ENCODE measurements at regions not wholly inside any gene's neighbourhood (a gene's known extent, or its start where the extent isn't known, plus 50 kb on each side); places are given as distances from the start of the nearest gene placed in this dataset.

GRCh38 chr5:94082405-94082804 is 341.0 kb upstream of the POU5F2 start:
- Histone ChIP-seq H3K79me2 (ENCODE audit: control insufficient read depth, insufficient read depth, low read length) (peaks cover 2% of the 10 kb centered on the region), H3K36me3 (ENCODE audit: control insufficient read depth in 2 of 2, insufficient read depth in 2 of 2, low read length in 1 of 2) (no peaks in the 10 kb centered on the region), H3K9me3 (replicated peaks; ENCODE audit: control insufficient read depth, insufficient read depth, low read length) (no peaks in the 10 kb centered on the region; the same call in 2 of the 3 replicates), H3K4me3 (no peak overlapping the region), H2AFZ (ENCODE audit: control insufficient read depth, low read depth, low read length) (no peak overlapping the region), H3K27me3 (replicated peaks in 1 of 2; ENCODE audit: control insufficient read depth in 2 of 2, insufficient read depth in 2 of 2, low read length in 1 of 2) (no peaks in the 10 kb centered on the region), H3K4me2 (ENCODE audit: control insufficient read depth, insufficient read depth) (no peak overlapping the region), H3K27ac (ENCODE audit: control insufficient read depth, insufficient read depth) (no peak overlapping the region), H4K20me1 (ENCODE audit: control insufficient read depth, insufficient read depth) (no peaks in the 10 kb centered on the region), H3K4me1 (ENCODE audit: control insufficient read depth, insufficient read depth, low read length) (no peaks in the 10 kb centered on the region), H3K9ac (ENCODE audit: control insufficient read depth, insufficient read depth, low read length) (no peak overlapping the region)
- ChIA-PET POLR2A (interaction anchor here (0.7 kb wide), 1 partner anchor 61 kb away, joined by 3 read pairs; no protein-coding TSS in a partner anchor), RAD21 (ENCODE audit: unreplicated experiment) (no interaction called here), CTCF (no interaction called here), SMC1A (ENCODE audit: uncharacterized antibody, unreplicated experiment) (interaction anchor here (0.6 kb wide), 1 partner anchor 44 kb away, joined by 3 read pairs; no protein-coding TSS in a partner anchor)
- no peak for ATAC-seq
- TF ChIP-seq PML (IDR thresholded peaks at IDR 0.05; ENCODE audit: low read length): no peak
- TF ChIP-seq CBX5 (IDR thresholded peaks at IDR 0.05; ENCODE audit: low read depth): no peak
- no peak for TF ChIP-seq CBFB (IDR thresholded peaks at IDR 0.05; ENCODE audit: low read depth)
- TF ChIP-seq SIN3A (IDR thresholded peaks at IDR 0.05; ENCODE audit: low read depth, low read length): no peak
- TF ChIP-seq RUNX3 (IDR thresholded peaks at IDR 0.05; ENCODE audit: low read length): no peak
- TF ChIP-seq ASH2L (IDR thresholded peaks at IDR 0.05; ENCODE audit: borderline replicate concordance, low read depth): no peak
- no peak for TF ChIP-seq YBX1 (IDR thresholded peaks at IDR 0.05)
- TF ChIP-seq FOXK2 (IDR thresholded peaks at IDR 0.05): no peak
- no peak for TF ChIP-seq GABPA (IDR thresholded peaks at IDR 0.05; ENCODE audit: low read depth)
- TF ChIP-seq CHD4 (IDR thresholded peaks at IDR 0.05): no peak
- TF ChIP-seq ATF3 (IDR thresholded peaks at IDR 0.05; ENCODE audit: borderline replicate concordance, extremely low read depth, low read depth, low read length): no peak
- no peak for TF ChIP-seq CEBPB (IDR thresholded peaks at IDR 0.05; ENCODE audit: borderline replicate concordance in 1 of 2, low read depth in 2 of 2, low read length in 2 of 2)
- TF ChIP-seq MTA3 (IDR thresholded peaks at IDR 0.05; ENCODE audit: borderline replicate concordance, low read length): no peak
- no peak for TF ChIP-seq RAD21 (IDR thresholded peaks at IDR 0.05; ENCODE audit: insufficient read depth, low read depth, low read length)
- no peak for TF ChIP-seq LARP7 (IDR thresholded peaks at IDR 0.05)
- TF ChIP-seq ZNF384 (IDR thresholded peaks at IDR 0.05; ENCODE audit: borderline replicate concordance, low read depth, low read length): no peak
- no peak for TF ChIP-seq MYC (IDR thresholded peaks at IDR 0.05; ENCODE audit: insufficient read depth, insufficient read length, insufficient replicate concordance, low read length, severe bottlenecking)
- TF ChIP-seq FOXM1 (IDR thresholded peaks at IDR 0.05; ENCODE audit: low read depth, low read length): no peak
- TF ChIP-seq CEBPZ (IDR thresholded peaks at IDR 0.05; ENCODE audit: low read depth, low read length): no peak
- no peak for TF ChIP-seq SMC3 (IDR thresholded peaks at IDR 0.05; ENCODE audit: borderline replicate concordance, low read length)
- intact Hi-C loops (cut with micrococcal nuclease; ENCODE audit: unreplicated experiment) (no loop called here), in situ Hi-C loops (cut with MboI) (no loop called here)
- no TSS peak for BruUV-seq (replicated peaks)
- no peak for DNase-seq (ENCODE audit: low read depth, low spot score)
- no peak for FAIRE-seq

Data from GM12878 (cell line).